ENCODE measurements at regions not wholly inside any gene's neighbourhood (a gene's known extent, or its start where the extent isn't known, plus 50 kb on each side); places are given as distances from the start of the nearest gene placed in this dataset.

DNA sequence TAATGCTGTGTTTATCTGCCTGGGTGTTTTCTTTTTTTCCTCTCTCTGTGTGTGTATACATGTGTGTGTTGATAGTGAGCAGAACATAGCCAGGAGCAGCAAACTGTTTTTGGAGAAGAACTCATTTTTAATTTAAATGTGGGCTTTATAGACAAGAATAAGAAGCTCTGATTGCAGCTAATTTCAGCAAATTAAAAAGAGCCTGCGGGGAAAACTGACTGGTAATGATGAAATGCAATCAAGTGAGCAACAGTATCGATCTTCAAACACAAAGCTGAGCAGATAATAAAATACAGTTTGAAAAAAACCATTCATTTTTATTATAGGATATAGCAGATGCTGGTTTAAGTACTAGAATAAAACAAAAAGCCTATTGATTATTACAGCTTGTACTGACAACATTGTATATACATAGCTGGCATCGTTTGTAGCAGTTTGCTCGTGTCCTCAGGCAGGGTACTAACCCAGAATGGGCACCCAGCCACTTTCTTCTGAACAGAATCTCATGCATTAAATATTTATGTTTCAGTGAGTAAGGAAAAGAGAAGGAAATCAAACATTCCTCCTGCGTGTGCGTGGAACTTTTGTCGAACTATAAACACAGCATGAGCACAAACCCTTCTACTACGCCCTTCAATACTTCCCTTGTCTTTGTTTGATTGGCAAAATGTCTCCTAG lies 73.5 kb upstream of the ZFP42 start:
- no peaks in the 10 kb centered on the region for H3K4me1 ChIP-seq (ENCODE audit: control insufficient read depth in 2 of 3, insufficient read depth in 2 of 3, low read depth in 1 of 3, low read length in 3 of 3)
- no peak overlapping the region for H3K4me3 ChIP-seq (ENCODE audit: low read length in 3 of 3)
- DNase-seq (no peak), FAIRE-seq (no peak)
- no peaks in the 10 kb centered on the region for H3K27me3 ChIP-seq (ENCODE audit: control insufficient read depth, insufficient read depth, low read length)
- H3K9ac ChIP-seq (ENCODE audit: low read length in 3 of 3), result no peak overlapping the region
- no peaks in the 10 kb centered on the region for H3K36me3 ChIP-seq (ENCODE audit: control insufficient read depth in 2 of 3, insufficient read depth in 3 of 3, low read length in 3 of 3)
- no peaks in the 10 kb centered on the region for H3K9me3 ChIP-seq (ENCODE audit: control insufficient read depth in 2 of 3, insufficient read depth in 1 of 3, low read length in 3 of 3)
- TF ChIP-seq CTCF (IDR thresholded peaks at IDR 0.05; ENCODE audit: borderline replicate concordance, extremely low read depth, insufficient read depth), result no peak
- H3K27ac ChIP-seq (ENCODE audit: low read depth in 2 of 2, low read length in 2 of 2), result no peak overlapping the region
- intact Hi-C loops (cut with DNase I), result no loop called here

DNA sequence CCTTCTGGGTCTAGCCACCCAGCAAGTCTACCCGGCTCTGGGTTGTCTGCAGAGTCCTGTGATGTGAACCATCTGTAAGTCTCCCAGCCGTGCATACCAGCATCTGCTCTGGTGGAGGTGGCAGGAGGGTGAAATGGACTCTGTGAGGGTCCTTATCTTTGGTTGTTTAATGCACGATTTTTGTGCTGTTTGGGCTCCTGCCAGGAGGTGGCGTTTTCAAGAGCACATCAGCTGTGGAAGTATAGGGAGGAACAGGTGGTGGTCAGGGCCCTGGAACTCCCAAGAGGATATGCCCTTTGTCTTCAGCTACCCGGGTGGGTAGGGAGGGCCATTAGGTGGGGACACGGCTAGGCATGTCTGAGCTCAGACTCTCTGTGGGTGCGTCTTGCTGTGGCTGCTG lies 66.5 kb upstream of the ZFP42 start:
- no peak for FAIRE-seq

GRCh38 chr4:187934766-187935165 lies 60.8 kb upstream of the ZFP42 start:
- Histone ChIP-seq H3K9ac (ENCODE audit: low read length in 3 of 3) (no peak overlapping the region), H3K27ac (ENCODE audit: low read depth in 2 of 2, low read length in 2 of 2) (no peak overlapping the region), H3K36me3 (ENCODE audit: control insufficient read depth in 2 of 3, insufficient read depth in 3 of 3, low read length in 3 of 3) (no peaks in the 10 kb centered on the region), H3K4me3 (ENCODE audit: low read length in 3 of 3) (no peak overlapping the region), H3K27me3 (ENCODE audit: control insufficient read depth, insufficient read depth, low read length) (no peaks in the 10 kb centered on the region), H3K9me3 (ENCODE audit: control insufficient read depth in 2 of 3, insufficient read depth in 1 of 3, low read length in 3 of 3) (peaks cover 0 to 5% (median 0%) of the 10 kb centered on the region in 3 donors), H3K4me1 (ENCODE audit: control insufficient read depth in 2 of 3, insufficient read depth in 2 of 3, low read depth in 1 of 3, low read length in 3 of 3) (peaks cover 0 to 2% (median 0%) of the 10 kb centered on the region in 3 donors)
- DNase-seq, result no peak
- intact Hi-C loops (cut with DNase I), result no loop called here
- no peak for FAIRE-seq
- TF ChIP-seq CTCF (IDR thresholded peaks at IDR 0.05; ENCODE audit: borderline replicate concordance, extremely low read depth, insufficient read depth), result no peak

More for the DNA sequence above, 66.5 kb upstream of the ZFP42 start:
- intact Hi-C loops (cut with DNase I), result no loop called here
- H3K9me3 ChIP-seq (ENCODE audit: control insufficient read depth in 2 of 3, insufficient read depth in 1 of 3, low read length in 3 of 3), result no peaks in the 10 kb centered on the region
- DNase-seq, result no peak
- no peak for TF ChIP-seq CTCF (IDR thresholded peaks at IDR 0.05; ENCODE audit: borderline replicate concordance, extremely low read depth, insufficient read depth)
- no peaks in the 10 kb centered on the region for H3K4me1 ChIP-seq (ENCODE audit: control insufficient read depth in 2 of 3, insufficient read depth in 2 of 3, low read depth in 1 of 3, low read length in 3 of 3)
- H3K36me3 ChIP-seq (ENCODE audit: control insufficient read depth in 2 of 3, insufficient read depth in 3 of 3, low read length in 3 of 3), result no peaks in the 10 kb centered on the region
- H3K27me3 ChIP-seq (ENCODE audit: control insufficient read depth, insufficient read depth, low read length), result no peaks in the 10 kb centered on the region
- no peak overlapping the region for H3K4me3 ChIP-seq (ENCODE audit: low read length in 3 of 3)
- no peak overlapping the region for H3K9ac ChIP-seq (ENCODE audit: low read length in 3 of 3)
- no peak overlapping the region for H3K27ac ChIP-seq (ENCODE audit: low read depth in 2 of 2, low read length in 2 of 2)

DNA sequence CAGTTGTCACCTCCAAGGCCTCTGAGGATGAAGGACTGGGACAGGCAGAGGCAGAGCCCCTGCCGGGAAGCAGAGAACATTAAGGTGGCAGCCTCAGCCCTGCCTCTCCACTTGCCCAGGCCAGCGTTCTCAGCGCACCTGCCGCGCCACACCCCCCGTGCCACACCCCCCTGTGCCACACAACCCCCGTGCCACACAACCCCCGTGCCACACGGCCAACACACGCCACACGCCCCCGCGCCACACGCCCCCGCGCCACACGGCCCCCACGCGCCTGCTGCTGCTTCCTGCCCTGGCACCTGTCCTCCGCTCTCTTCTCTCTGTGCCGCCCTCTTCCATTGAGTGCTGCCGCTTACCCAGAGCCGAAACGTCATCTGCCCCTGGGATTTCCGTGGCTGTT lies 58.0 kb upstream of the ZFP42 start:
- intact Hi-C loops (cut with DNase I), result no loop called here
- Histone ChIP-seq H3K9me3 (ENCODE audit: control insufficient read depth in 2 of 3, insufficient read depth in 1 of 3, low read length in 3 of 3) (peaks cover 0 to 5% (median 0%) of the 10 kb centered on the region in 3 donors), H3K27ac (ENCODE audit: low read depth in 2 of 2, low read length in 2 of 2) (no peak overlapping the region), H3K4me1 (ENCODE audit: control insufficient read depth in 2 of 3, insufficient read depth in 2 of 3, low read depth in 1 of 3, low read length in 3 of 3) (peaks cover 0 to 2% (median 0%) of the 10 kb centered on the region in 3 donors), H3K27me3 (ENCODE audit: control insufficient read depth, insufficient read depth, low read length) (no peaks in the 10 kb centered on the region), H3K9ac (ENCODE audit: low read length in 3 of 3) (no peak overlapping the region), H3K36me3 (ENCODE audit: control insufficient read depth in 2 of 3, insufficient read depth in 3 of 3, low read length in 3 of 3) (no peaks in the 10 kb centered on the region), H3K4me3 (ENCODE audit: low read length in 3 of 3) (no peak overlapping the region)
- no peak for TF ChIP-seq CTCF (IDR thresholded peaks at IDR 0.05; ENCODE audit: borderline replicate concordance, extremely low read depth, insufficient read depth)
- DNase-seq (peak in 1 of 5 donors; percentile 39), FAIRE-seq (no peak)

Measured in kidney (tissue), 13 donors.